ENCODE measurements at regions not wholly inside any gene's neighbourhood (a gene's known extent, or its start where the extent isn't known, plus 50 kb on each side); places are given as distances from the start of the nearest gene placed in this dataset.
"Not testable (repeated sequence)": the region's sequence is repeated elsewhere in the genome, so short reads cannot be mapped to it uniquely, and the experiment has no call there.

DNA sequence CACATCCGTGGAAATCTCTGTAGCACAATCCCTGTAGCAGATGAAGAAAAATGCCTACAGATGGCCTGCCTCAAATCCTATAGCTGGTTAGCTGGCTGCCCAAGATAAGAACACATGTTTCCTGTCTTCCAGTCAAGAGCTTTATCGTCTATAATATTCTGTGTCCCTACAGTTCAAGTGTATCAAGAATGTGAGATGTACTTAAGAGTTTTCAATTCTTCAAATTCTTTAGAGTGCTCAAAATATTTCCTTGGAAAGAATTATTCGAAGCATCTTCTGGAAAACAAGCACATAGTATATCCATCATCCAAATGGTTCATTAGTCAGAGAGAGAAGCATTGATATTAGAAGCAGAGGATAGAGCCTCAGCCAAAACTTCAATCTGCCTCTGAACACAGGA is 239.8 kb downstream of the COG6 start:
- DNase-seq = peak; percentile 43

DNA sequence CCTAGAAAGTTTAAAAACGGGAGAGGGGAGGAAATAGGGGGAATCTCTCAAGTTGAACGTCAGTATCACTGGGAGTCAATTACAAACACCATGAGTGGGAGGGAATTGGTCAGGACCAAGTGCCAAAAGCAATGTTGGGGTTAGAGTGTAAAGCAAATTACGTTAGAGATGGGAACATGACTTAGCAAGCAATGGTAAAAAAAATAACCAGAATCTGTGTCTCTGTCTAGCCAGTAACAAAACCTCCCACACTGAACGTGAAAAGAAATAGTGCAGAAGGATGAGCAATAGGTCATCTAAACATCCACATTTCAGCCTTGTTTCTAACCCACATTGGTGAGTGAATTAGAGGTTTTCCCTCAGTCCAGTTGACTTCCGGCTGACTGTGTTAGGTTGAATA is 242.2 kb downstream of the COG6 start:
- DNase-seq = no peak

DNA sequence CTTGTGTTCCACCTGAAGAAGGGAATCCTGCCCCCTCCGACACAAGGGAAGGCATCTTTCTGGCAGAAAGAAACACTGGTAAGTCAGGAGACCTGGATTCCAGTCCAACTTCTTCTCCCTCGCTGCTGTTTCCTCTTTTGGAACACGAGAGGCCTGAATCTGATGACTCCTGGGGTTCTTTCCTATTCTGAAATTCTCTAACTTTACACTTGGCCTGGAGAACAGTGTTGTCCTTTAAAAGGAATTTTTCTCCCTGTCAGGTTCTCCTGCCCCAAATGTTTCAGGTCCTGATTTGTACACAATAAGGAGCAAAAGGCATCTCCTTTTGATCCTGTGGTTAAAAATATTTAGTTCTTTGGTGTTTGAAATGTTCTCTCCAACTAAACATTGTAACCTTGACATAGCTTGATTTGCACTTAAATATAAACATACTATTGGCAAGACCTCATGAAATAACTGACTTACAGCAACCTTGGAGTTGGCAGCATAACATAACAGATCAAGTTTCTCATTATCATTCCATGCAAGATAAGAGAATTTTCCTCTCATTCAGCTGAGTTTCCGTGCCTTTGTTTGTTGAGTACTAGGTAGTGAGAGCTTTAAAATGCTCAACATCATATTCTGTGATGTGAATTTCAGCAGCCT is 244.8 kb downstream of the COG6 start:
- no peak for DNase-seq

DNA sequence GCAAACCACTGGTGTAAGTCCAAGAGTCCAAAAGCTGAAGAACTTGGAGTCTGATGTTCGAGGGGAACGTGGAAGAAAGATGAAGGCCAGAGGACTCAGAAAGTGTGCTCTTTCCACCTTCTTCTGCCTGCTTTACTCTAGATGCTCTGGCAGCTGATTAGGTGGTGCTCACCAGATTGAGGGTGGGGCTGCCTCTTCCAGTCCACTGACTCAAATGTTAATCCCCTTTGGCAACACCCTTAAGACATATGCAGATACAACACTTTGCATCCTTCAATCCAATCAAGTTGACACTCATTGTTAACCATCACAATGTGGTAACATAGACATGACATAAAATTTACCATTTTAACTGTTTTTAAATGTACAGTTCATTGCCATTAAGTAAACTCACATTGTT is 249.5 kb downstream of the COG6 start:
- no peak for DNase-seq

DNA sequence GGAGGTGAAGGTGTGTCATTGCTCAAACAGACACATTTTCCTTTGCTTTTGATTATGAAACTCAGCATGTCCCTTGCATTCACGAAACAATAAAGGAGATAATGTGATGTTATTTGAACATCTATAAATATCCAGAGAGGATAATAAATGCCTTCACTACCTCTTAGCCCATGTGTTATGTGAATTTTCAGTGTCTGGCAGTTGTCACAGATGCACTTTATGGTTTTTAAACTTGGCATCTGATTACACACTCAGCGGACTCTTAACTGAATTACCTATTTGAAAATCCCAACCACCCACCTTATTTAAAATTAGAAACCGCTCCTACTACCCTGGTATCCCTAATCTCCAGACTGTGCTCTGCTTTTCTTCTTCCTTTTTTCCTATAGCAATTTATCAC is 254.2 kb downstream of the COG6 start:
- DNase-seq = no peak

DNA sequence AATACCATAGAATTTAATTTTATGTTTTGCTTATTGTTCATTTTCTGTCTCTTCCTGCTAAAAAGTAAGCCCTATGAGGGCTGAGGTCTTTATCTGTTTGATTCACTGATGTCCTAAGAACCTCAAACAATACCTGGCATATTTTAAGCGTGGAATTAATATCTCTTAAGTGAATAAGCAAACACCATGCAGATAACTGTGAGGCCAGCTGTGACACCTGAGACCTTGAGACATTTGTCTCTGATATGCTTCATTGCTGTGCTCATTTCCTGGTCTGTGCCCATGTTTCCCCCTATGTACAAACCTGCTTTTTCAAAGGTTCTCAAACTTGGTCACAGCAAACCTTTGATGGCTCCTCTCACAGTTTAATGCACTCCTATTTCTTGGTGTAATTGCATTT is 254.6 kb downstream of the COG6 start:
- no peak for DNase-seq

DNA sequence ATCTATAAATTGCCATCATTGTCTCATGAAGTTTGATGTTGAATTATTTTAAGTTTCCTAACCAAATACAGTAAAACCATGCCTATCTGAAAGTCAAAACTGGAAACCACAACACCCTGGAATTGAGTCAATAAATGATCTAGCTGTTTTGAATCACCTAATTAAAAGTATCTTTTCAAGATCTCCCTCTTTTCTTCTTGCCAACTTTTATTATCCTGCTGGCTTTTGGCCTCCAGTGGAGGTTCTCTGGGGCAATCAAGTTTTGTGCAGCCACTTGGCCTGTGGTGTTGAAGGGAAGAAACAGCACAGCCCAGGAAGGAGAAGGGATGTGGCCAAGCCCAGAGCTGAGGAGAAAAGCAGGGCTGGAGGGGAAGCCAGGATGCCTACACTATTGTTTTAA is 255.4 kb downstream of the COG6 start:
- no peak for DNase-seq

DNA sequence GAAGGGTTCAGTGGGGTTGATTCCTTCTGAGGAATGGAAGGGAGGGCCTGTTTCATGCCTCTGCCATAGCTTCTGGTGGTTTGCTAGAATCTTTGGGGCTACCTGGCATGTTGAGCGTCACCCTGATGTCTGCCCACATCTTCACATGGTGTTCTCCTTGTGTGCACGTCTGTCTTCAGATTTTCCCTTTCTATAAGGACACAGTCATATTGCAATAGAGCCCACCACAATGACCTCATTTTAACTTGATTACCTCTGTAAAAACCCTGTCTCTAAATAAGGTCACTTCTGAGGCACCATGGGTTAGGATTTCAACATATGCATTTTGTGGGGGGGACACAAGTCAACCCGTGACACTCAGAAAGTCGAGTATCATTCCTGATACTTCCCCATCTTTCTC is 257.9 kb downstream of the COG6 start:
- DNase-seq = no peak

DNA sequence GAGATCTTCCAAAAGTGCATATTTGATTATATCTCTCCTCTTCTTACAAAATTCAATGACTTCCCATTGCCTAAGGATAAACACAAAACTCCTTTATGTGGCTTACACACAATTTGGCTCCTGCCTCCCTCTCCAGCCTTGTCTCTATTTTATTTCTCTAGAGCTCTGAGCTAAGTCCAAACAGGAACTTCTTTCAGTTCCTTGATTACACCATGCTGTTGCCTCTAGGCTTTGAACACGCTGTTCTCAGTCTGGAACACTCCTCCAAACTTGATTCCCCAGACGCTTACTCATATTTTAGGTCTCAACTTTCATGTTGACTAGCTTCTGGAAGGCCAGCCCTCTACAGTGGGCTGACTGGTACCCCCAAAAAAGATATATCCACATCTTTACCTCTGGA is 258.5 kb downstream of the COG6 start:
- DNase-seq = no peak

DNA sequence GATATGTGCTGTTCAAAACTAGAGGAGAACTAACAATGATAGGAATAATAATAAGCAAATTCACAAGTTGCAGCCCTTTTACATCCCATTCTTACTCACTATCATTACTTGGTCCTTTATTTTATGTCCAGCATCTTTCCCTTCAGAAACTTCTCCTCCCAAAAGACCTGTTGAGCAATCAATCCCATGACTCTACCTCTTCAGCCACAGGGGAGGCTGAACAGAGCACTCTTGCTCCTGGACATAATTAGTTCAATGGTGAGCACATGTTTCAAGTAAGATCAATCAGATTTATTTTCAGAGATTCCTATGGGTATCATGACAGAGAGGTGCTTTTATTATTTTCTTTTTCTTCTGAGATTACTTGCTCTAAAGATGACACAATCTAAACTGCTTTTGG is 260.0 kb downstream of the COG6 start:
- no peak for DNase-seq

DNA sequence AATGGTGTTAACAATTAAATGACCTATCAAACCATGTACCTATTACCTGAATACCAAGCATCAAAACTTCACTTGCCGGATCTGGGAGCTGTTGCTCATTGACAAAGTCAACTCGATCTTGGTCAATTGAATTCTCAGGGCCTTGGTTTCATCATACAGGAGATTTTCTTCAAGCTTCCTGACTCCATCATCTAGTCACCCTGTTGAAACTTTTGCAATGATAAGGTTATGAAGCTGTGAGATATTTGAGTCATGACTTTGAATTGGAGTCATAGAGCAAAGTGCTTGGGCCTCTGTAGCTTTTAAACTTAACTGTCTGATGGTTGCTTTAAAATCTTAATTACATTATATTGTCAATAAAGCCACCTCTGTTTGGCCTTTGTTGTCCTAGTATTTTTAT is 260.9 kb downstream of the COG6 start:
- no peak for DNase-seq

DNA sequence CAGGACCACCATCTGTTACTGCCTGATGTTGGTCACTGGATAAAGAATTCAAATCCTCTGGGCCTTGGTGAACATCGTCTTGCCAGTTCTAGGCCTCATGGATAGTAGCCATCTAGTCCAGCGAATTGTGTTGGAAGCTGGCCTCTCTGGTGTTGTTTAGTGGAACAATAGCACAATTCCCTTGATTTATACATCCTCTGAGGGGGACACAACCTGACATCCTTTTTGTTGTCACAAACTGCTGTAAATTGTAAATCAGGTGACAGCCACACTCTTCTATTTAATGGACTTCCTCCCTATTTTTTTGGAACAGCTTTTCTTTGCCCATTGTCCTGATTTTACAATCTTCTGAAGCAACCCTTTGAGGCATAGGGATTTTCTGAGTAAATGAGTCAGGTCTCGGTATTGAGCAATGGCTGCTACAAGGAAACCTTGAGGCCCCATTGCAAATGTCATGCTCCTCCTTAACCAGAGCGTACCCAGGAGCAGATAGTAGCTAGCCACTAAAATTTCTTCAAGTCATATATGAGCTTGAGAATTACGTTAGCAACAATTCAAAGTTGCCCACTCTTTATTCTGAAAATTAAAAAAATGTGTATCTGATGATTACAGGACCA is 263.3 kb downstream of the COG6 start:
- no peak for DNase-seq

DNA sequence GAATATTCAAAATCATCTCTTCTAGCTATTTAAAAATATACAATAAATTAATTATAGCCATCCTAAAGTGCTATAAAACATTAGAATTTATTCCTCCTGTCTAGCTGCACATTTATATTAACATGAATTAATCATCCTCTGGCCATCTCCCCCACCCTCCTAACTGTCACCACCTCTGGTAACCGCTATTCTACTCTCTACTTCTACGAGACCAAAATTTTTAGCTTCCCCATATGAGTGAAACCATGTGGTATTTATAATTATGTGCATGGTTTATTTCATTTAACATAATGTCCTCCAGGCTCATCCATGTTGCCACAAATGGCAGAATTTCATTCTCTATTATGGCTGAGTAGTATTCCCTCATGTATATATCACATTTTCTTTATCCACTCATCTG is 265.2 kb downstream of the COG6 start:
- DNase-seq = no peak

DNA sequence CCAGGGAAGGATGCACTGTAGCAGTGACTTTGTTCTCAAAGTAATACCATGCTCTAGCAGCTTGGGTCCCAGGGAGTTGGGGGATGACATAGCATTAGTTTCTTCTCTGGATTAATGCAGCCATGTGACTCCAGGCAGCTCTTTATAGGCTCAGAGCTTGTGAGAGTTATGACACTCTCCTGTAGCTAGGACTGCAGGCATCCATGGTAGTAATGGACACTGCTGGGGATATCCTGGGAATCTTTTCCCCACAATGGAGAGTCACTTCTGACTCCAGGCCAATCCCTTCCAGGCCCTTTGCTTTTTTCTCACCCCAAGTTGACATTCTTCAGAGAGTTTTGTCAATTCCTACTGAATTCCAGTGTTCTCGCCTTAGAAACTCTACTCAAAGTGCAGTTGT is 270.9 kb downstream of the COG6 start:
- no peak for DNase-seq

DNA sequence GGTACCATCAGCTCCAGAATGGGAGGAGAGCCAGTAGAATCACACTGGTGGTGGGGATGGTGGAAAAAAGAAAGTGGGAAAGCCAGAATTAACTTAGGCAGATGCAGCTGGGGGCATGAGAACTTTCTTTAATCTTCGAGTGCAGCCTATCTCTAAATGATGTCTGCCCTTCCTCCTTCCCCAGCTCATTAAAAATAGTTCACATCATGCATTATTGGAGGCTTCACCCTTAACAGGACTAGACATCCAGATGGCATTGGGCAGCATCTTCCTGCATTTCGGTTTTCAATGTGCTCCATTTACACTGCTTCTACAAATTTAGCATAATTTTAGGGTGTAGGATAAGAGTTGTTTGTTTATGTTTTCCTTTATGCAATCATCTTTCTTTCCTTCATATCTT is 272.8 kb downstream of the COG6 start:
- DNase-seq = no peak

DNA sequence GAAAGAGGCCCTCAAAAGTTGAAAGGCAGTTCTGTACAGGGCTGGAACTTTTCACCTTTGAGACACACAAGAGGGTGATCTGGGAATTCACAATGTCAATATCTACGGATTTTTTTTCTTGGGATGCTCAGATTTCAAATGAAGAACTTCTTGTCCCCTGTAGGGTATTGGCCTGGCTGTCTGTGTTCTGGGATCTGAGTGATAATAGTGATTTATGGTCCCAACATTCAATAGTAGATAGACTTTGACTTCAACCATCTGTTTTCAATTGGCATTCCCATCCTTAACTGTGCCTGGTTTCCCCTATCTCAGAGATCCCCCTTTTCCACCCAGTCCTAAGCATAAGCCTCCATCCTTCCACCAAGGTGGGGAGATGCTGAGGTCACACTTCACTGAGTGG is 274.1 kb downstream of the COG6 start:
- no peak for DNase-seq

DNA sequence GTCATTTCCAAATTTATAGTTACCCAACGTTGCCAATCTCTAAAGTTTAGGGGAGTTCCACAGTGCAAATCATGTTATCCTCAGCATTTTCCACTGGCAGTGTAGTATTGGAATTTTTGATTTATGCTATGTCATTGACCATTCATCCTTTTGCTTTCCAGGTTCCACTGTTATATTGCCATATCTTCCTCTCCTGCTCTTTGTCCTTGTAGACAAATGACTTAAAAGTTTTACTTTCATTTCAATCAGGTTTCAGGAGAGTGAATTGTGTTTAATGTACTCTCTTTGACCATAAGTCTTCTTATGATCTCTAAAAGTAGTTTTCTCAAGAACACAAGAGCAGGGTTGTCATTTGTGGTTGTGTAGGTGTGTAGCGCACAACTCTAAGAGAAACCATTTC is 274.6 kb downstream of the COG6 start:
- DNase-seq = no peak

DNA sequence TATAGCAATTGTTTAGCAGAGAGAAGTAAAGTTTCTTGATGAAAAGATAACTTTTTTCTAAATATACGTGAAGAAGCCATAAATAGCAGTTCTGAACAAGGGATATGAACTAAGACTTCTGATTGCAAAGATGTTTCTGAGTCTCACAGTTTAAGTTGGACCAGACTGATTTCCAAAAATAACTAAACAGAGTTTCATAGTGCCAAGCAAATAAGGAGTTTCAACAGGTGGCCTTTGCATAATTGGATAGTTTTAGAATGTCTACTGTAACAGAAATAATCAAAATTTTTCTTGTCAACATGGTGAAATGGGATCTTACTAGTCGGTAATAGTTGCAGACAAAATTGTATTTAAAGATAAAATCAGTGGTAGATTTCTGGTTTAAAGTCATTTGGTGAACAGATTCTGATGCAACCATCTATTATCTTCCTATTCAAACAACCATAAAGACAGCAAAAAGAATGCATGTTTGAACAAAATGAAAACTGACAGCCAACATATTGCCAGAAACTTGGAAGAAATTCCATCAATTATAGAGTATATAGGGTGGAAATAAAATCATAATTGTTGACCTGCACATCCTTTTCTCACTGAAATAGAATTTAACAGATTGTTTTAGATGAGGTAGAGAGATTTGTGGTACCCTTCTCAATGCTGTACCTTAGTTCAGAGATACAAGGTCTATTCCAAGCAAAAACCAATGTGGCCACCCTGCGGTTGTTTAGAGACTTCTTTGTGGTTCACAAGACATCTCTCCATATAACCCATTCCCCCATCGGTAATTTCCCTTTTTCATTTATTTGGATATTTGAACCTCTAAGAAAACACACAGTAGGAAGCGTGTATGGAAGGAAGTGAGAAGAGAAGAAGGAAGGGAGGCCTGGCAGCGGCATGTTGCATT is 275.3 kb downstream of the COG6 start:
- DNase-seq = no peak

DNA sequence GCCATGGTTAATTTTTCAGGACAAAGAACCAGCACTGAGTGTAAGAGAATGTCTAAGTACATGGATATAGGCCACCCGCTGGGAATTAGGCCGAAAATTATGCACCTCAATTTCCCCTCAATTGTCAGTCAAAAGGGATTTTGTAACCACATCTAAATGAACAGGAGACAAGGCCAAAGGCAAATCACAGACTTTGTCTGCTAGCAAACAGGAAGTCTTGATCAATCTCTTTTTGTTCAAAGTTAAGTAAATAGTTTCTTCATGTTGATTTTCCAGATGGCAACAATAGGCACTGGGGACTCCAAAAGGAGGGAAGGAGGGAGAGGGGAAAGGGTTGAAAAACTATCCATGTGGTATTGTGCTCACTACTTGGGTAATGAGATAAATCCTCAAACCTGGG is 276.0 kb downstream of the COG6 start:
- no peak for DNase-seq

DNA sequence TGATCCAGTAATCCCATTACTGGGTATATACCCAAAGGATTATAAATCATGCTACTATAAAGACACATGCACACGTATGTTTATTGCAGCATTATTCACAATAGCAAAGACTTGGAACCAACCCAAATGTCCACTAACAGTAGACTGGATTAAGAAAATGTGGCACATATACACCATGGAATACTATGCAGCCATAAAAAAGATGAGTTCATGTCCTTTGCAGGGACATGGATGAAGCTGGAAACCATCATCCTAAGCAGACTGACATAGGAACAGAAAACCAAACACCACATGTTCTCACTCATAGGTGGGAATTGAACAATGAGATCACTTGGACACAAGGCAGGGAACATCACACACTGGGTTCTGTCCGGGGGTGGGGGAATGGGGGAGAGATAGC is 277.1 kb downstream of the COG6 start:
- DNase-seq = not testable (repeated sequence)

DNA sequence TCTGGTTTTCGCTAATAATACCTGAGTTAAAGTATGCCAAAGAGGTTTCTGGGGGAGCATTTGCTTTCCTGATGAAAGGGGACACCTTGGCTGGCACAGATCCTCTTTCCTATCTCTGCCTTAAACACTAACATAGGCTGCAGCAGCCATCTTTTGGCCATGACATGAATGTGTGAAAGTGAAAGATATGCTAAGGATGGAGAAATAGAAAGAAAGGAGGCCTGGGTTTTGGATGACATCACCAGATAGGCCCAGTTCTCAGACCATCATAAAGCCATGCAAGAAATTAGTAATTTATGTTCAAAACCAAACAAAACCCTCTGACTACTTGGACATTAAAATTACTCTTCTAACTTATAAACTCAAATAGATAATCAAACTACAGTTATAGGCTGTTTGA is 279.7 kb downstream of the COG6 start:
- DNase-seq = no peak

DNA sequence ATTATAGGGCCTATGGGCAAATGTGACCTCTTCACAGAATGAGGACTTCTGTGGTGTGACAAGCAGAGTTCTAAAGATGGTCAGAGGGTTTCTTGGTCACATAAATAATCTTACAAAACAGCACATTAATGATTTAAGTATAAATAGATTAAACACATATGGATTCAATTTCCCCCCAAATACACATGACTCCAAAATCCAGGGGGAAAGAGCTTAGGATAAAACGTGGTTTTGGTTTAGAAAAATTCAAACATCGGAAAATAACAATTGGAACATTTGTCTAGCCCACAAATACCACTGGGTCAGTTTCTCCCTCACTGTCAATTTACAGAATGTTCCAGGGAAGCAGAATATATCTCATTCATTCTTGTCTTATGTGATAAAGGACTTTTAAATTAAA is 283.1 kb downstream of the COG6 start:
- no peak for DNase-seq

DNA sequence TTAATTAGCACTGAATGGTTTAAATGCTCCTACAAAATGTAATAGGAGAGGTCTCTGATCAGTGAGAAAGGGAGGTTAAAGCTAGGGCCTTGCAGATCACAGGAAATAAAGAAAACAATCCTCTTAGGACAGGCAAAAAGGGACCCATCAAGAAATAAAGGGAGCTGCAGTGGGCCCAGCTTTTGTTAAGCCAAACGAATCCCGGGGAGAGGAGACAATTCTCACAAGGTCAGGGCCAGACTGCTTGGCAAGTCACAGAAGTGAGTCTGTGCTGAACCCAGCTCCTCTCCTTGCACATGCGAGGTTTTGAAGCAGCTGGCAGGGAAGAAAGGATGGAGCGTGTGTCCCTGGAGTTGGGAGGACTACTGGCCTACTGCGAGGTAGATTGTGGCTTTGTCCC is 285.8 kb downstream of the COG6 start:
- DNase-seq = no peak

DNA sequence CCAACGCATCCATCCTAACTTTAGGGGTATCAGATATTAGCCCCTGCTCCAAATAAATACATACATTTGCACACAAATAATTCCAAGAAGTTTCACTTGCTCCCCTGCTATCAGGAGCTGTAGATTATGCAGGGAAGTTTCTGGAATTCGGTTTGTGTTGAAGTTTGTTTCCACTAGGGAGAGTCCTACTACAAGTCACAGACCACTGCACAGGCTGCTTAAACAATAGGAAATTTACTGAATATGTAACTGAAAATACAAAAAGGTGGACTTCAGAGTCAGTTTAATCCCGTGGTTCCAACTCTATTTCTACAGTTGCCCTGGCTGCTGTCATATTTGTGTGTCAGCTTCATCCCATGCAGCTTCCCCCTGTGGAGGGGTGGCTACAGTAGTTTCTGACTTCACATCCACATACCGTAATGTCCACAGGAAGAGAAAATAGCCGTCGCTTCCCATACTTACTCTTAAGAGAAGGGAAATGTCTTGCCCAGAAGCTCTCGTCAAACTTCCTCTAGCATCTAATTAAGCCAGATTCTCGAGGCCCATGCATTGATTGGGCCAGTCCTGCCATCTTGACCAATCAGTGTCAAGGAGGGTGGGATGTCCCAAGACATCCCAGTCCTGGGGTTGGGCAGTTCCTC is 286.6 kb downstream of the COG6 start:
- no peak for DNase-seq

Measured in hematopoietic multipotent progenitor cell treated with erythropoietin and hydrocortisone succinate and interleukin-3 and kit ligand, for 8 days (in vitro differentiated cells).